ENCODE measurements at regions not wholly inside any gene's neighbourhood (a gene's known extent, or its start where the extent isn't known, plus 50 kb on each side); places are given as distances from the start of the nearest gene placed in this dataset.

- no peak for DNase-seq
Observed at GRCh38 chr6:167567142-167568033, 242.5 kb downstream of the TTLL2 start.

GRCh38 chr6:167568407-167569024, 243.6 kb downstream of the TTLL2 start:
- no peak for DNase-seq

- no peak for DNase-seq
Observed at GRCh38 chr6:167569041-167569805, 244.3 kb downstream of the TTLL2 start.

GRCh38 chr6:167569879-167570278, 245.0 kb downstream of the TTLL2 start:
- no peak for DNase-seq

- no peak for DNase-seq
Observed at GRCh38 chr6:167570460-167571400, 245.8 kb downstream of the TTLL2 start.

GRCh38 chr6:167571550-167571949, 246.7 kb downstream of the TTLL2 start:
- no peak for DNase-seq

GRCh38 chr6:167572106-167572505, 247.2 kb downstream of the TTLL2 start:
- no peak for DNase-seq

GRCh38 chr6:167572841-167573271, 248.0 kb downstream of the TTLL2 start:
- no peak for DNase-seq

GRCh38 chr6:167573461-167574215, 248.8 kb downstream of the TTLL2 start:
- DNase-seq: no peak

- no peak for DNase-seq
Observed at GRCh38 chr6:167574431-167575151, 249.7 kb downstream of the TTLL2 start.

- no peak for DNase-seq
Observed at GRCh38 chr6:167575158-167575696, 250.3 kb downstream of the TTLL2 start.

- no peak for DNase-seq
Observed at GRCh38 chr6:167576050-167576741, 250.5 kb upstream of the AFDN start.

- DNase-seq: no peak
Observed at GRCh38 chr6:167576828-167577503, 249.7 kb upstream of the AFDN start.

- DNase-seq: no peak
Observed at GRCh38 chr6:167577891-167578361, 248.8 kb upstream of the AFDN start.

- no peak for DNase-seq
Observed at GRCh38 chr6:167578371-167578901, 248.3 kb upstream of the AFDN start.

- no peak for DNase-seq
Observed at GRCh38 chr6:167579806-167580618, 246.7 kb upstream of the AFDN start.

- DNase-seq: peak in 1 of 3 experiments; percentile 52
Observed at GRCh38 chr6:167580619-167580911, 246.1 kb upstream of the AFDN start.

- no peak for DNase-seq
Observed at GRCh38 chr6:167581637-167582036, 245.1 kb upstream of the AFDN start.
